Nucleus accumbens (tissue), 56 donors: ENCODE measurements at regions not wholly inside any gene's neighbourhood (a gene's known extent, or its start where the extent isn't known, plus 50 kb on each side); places are given as distances from the start of the nearest gene placed in this dataset.
"Not testable (repeated sequence)": the region's sequence is repeated elsewhere in the genome, so short reads cannot be mapped to it uniquely, and the experiment has no call there.

Source experiments
- DNase-seq, 56 donors: peaks; one replicate each; lab custom pipeline; 2025; lab: John Stamatoyannopoulos, UW

- no peak for DNase-seq
Measured at GRCh38 chr1:30024411-30025195, 698.8 kb downstream of the MATN1 start.

GRCh38 chr1:30023339-30024022, 699.9 kb downstream of the MATN1 start:
- DNase-seq: no peak

- no peak for DNase-seq
Measured at GRCh38 chr1:30014031-30014430, 709.4 kb downstream of the MATN1 start.

- DNase-seq: no peak
Measured at GRCh38 chr1:30012455-30013440, 710.6 kb downstream of the MATN1 start.

GRCh38 chr1:30011970-30012369, 711.4 kb downstream of the MATN1 start:
- DNase-seq: no peak

- no peak for DNase-seq
Measured at GRCh38 chr1:30010506-30011106, 712.8 kb downstream of the MATN1 start.

- DNase-seq: no peak
Measured at GRCh38 chr1:30009720-30010119, 713.7 kb downstream of the MATN1 start.

GRCh38 chr1:30008998-30009657, 714.3 kb downstream of the MATN1 start:
- no peak for DNase-seq

GRCh38 chr1:30008372-30008997, 714.9 kb downstream of the MATN1 start:
- DNase-seq: no peak

- DNase-seq: no peak
Measured at GRCh38 chr1:30005972-30006619, 717.3 kb downstream of the MATN1 start.

- no peak for DNase-seq
Measured at GRCh38 chr1:30001732-30002039, 721.7 kb downstream of the MATN1 start.

GRCh38 chr1:30001011-30001731, 722.2 kb downstream of the MATN1 start:
- DNase-seq: no peak

- no peak for DNase-seq
Measured at GRCh38 chr1:30000266-30000665, 723.1 kb downstream of the MATN1 start.

- no peak for DNase-seq
Measured at GRCh38 chr1:29999595-29999994, 723.8 kb downstream of the MATN1 start.

- no peak for DNase-seq
Measured at GRCh38 chr1:29998686-29999085, 724.7 kb downstream of the MATN1 start.

- DNase-seq: not testable (repeated sequence)
Measured at GRCh38 chr1:29997818-29998217, 725.6 kb downstream of the MATN1 start.

GRCh38 chr1:29993950-29994349, 729.4 kb downstream of the MATN1 start:
- DNase-seq: no peak

- no peak for DNase-seq
Measured at GRCh38 chr1:29991815-29992214, 731.6 kb downstream of the MATN1 start.
